HepG2 (cell line): ENCODE measurements at regions not wholly inside any gene's neighbourhood (a gene's known extent, or its start where the extent isn't known, plus 50 kb on each side); places are given as distances from the start of the nearest gene placed in this dataset.

Experiments
- BCLAF1 ChIP-seq: fragments of 450-650 bp; IDR thresholded peaks from 2 replicates; pipeline ENCODE4 v1.6.1; 2017; ENCODE audit warnings: mild to moderate bottlenecking
- CEBPB ChIP-seq: IDR thresholded peaks from 2 replicates; pipeline ENCODE4 v1.6.1; 2011; ENCODE audit warnings: low read depth, low read length, improper control_type of control experiment, borderline replicate concordance
- ERF ChIP-seq: IDR thresholded peaks from 2 replicates; pipeline ENCODE4 v1.6.1; 2018; ENCODE audit warnings: missing biosample characterization, missing genetic modification reagents
- GATAD1 ChIP-seq: IDR thresholded peaks from 2 replicates; pipeline ENCODE4 v1.6.1; 2016; ENCODE audit warnings: missing genetic modification reagents, missing compliant biosample characterization
- HNF1A ChIP-seq, 2 experiments: sonication (generic) in 1 of 2; formaldehyde crosslinking in 1 of 2; IDR thresholded peaks; 2 replicates each; pipeline versions ENCODE4 v1.4.0 to v1.6.1; 2016 to 2020; ENCODE audit warnings: borderline replicate concordance in 1 of 2, low read depth in 1 of 2, mild to moderate bottlenecking in 1 of 2, missing genetic modification reagents in 1 of 2
- MBNL3 ChIP-seq: fragments of 250-450 bp; sonication (Bioruptor Pico); conservative IDR thresholded peaks from 2 replicates; pipeline ENCODE4 v1.8.0; 2022; ENCODE audit warnings: mild to moderate bottlenecking, inconsistent platforms
- NCOR1 ChIP-seq: fragments of 200-600 bp; sonication (generic); IDR thresholded peaks from 2 replicates; pipeline ENCODE4 v1.7.0; 2017; ENCODE audit warnings: antibody characterized with exemption, low read length, borderline replicate concordance
- PAF1 ChIP-seq: IDR thresholded peaks from 2 replicates; pipeline ENCODE4 v1.6.1; 2016; ENCODE audit warnings: missing genetic modification reagents, missing compliant biosample characterization
- TEF ChIP-seq: sonication (generic); formaldehyde crosslinking; IDR thresholded peaks from 2 replicates; pipeline ENCODE4 v1.5.0; 2020; ENCODE audit warnings: missing genetic modification reagents
- ZBTB33 ChIP-seq: sonication (generic); formaldehyde crosslinking; IDR thresholded peaks from 2 replicates; pipeline ENCODE4 v1.4.0; 2020; ENCODE audit warnings: missing genetic modification reagents
- ZGPAT ChIP-seq: IDR thresholded peaks from 2 replicates; pipeline ENCODE4 v1.6.1; 2016; ENCODE audit warnings: mild to moderate bottlenecking
- ZNF256 ChIP-seq: sonication (generic); formaldehyde crosslinking; conservative IDR thresholded peaks from 2 replicates; pipeline ENCODE4 v1.4.0; 2020; ENCODE audit warnings: missing genetic modification reagents
- ZNF280D ChIP-seq: sonication (generic); formaldehyde crosslinking; IDR thresholded peaks from 2 replicates; pipeline ENCODE4 v1.5.1; 2020; ENCODE audit warnings: mild to moderate bottlenecking, missing genetic modification reagents

GRCh38 chr2:16093639-16094529, 153.5 kb downstream of the MYCN start (continued):
- TF ChIP-seq ERF (CRISPR knock-in tag) = no peak
- no peak for TF ChIP-seq ZGPAT (CRISPR knock-in tag)
- no peak for TF ChIP-seq MBNL3
- no peak for TF ChIP-seq TEF (CRISPR knock-in tag)
- TF ChIP-seq ZNF256 (CRISPR knock-in tag) = no peak
- TF ChIP-seq NCOR1 = no peak
- no peak for TF ChIP-seq CEBPB
- no peak for TF ChIP-seq ZBTB33 (CRISPR knock-in tag)
- TF ChIP-seq BCLAF1 = no peak
- no peak for TF ChIP-seq ZNF280D (CRISPR knock-in tag)
- TF ChIP-seq HNF1A (IDR thresholded peaks at IDR 0.05; ENCODE audit: low read depth) = no peak
- TF ChIP-seq HNF1A (CRISPR knock-in tag; IDR thresholded peaks at IDR 0.05; ENCODE audit: borderline replicate concordance) = 0 out of 2 replicates have a peak, but pooled peaks have one; percentile 8
- TF ChIP-seq GATAD1 (CRISPR knock-in tag) = no peak
- TF ChIP-seq PAF1 = no peak
